DLD1 (cell line): ENCODE measurements at regions not wholly inside any gene's neighbourhood (a gene's known extent, or its start where the extent isn't known, plus 50 kb on each side); places are given as distances from the start of the nearest gene placed in this dataset.

Experiments
- in situ Hi-C: cut with HindIII; loops from 2 replicates; pipeline ENCODE4 v1.10.0; 2017; ENCODE audit warnings: low sequenced_read_pairs

GRCh38 chr12:125193376-125194152 lies 128.3 kb downstream of the AACS start:
- in situ Hi-C loops = no loop called here

- in situ Hi-C loops = no loop called here
Measured at GRCh38 chr12:125194163-125194773, 129.0 kb downstream of the AACS start.

DNA sequence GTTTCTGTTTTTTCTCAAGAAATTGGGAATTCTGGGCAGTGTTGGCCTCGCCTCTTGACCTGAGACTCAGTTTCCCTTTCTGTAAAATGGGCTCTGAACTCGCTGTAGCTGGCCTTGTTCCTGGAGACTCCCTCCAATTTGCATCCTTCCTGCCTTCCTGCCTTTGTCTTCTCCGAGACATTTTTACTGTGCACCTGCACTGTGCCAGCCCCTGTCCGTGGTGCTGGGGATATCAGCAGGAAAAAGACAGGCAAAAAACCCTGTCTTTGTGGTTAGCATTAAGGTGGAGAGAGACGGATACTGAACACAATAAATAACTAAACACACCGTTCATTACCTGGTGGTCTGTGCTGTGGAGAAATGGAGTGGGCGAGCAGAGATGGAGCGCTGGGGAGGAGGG lies 129.8 kb downstream of the AACS start:
- in situ Hi-C loops = no loop called here

DNA sequence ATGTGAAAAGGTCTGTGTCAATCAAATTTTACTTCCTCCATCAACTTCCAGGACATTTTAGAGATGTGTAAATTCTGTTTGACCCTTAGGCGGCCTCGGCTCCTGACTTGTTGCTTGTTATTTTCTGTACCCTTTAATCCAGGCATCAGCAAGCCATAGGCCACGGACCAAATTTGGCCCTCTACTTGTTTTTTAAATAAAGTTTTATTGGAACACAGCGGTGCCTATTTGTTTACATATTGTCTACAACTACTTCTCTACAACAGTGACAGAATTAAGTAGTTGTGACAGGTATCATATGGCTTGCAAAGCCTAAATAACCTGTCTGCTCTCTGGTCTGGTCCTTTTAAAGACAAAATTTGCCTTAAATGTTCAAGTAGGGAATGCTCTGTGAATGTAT lies 132.1 kb downstream of the AACS start:
- in situ Hi-C loops = no loop called here

- in situ Hi-C loops = no loop called here
Measured at GRCh38 chr12:125198652-125199051, 133.4 kb downstream of the AACS start.

GRCh38 chr12:125201090-125201489 lies 135.9 kb downstream of the AACS start:
- in situ Hi-C loops = no loop called here

DNA sequence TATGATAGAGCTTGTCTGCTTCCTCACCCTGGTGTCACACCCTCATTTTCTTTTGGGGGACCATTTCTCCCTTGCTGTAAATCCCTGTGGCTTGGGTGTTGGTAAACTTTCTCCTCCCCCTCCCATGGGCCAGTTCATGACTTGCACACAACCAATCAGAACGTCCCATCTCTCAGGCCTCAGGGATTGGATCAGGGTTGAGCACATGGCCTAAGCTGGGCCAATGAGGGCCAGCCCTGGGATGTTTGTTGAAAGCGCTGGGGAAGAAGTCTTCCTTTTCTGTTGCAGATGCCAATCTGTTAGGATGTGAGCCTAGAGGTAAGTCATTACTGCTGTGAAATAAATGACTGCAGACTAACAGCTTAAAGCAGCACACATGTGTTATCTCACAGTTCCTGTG lies 136.7 kb downstream of the AACS start:
- in situ Hi-C loops = no loop called here

DNA sequence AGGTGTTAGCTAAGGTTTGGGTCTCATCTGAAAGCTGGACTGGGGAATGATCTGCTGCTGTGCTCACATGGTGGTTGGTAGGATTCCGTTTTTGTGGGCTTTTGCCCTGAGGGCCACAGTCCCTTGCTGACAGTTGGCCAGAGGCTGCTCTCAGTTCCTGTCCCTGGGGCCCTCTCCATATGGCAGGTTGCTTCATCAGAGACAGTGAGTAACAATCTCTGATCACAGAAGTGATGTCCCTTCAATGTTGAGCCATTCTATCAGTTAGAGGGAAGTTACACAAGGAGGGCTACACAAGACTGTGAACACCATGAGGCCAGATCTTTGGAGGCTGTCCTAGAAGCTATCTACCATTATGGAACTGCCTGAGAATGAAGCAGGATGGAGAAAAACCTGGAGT lies 137.2 kb downstream of the AACS start:
- in situ Hi-C loops = no loop called here

- in situ Hi-C loops = no loop called here
Measured at GRCh38 chr12:125203145-125203765, 138.0 kb downstream of the AACS start.

GRCh38 chr12:125205386-125205785 lies 140.2 kb downstream of the AACS start:
- in situ Hi-C loops = no loop called here

- in situ Hi-C loops = no loop called here
Measured at GRCh38 chr12:125206711-125207110, 141.5 kb downstream of the AACS start.

- in situ Hi-C loops = no loop called here
Measured at GRCh38 chr12:125208334-125208733, 143.1 kb downstream of the AACS start.

DNA sequence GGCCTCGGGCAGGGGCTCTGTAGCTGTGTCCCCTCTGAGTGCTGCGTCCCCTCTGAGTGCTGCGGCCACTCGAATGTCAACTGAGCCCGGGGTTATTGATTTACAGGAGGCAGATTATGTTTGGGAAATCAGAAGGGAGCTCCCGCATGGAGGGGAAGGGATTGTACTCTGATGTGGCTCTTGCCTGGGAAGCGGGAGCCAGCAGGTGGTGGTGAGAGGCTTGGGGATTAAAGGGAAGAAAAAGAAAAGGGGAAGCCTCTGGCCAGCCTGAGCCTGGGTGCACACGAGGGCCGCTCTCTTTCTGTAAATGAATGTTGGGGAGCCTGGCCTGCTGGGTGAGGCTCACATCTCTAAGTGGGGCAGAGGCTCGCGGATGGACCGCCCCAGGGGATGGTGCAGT lies 143.7 kb downstream of the AACS start:
- in situ Hi-C loops = no loop called here

DNA sequence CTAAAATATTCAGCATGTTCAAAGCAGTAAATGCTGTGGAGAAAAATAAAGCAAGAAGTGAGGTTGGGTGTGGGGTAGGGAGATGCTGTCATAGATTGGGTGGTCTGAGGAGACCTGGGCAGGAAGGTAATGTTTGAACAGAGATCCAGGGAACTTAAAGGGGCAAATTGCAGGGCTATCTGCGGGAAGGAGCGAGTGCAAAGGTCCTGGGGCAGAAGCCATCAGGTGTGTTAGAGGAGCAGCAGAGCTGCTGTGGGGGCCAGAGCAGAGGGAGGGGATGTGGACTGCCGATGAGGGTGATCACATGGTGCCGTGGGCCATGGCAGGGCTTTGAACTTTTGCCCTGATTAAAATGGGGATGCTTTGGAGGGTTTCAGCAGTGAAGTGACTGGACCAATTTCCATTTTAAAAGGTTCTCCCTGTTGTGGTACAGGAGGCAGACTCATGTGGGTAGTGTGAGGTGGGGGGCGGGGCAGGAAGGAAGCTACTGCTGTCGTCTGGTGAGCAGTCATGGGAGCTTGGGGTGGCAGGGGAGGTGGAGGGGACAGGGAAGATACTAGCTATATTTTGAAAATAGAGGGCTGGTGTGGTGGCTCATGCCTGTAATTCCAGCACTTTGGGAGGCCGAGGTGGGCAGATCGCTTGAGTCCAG lies 145.0 kb downstream of the AACS start:
- in situ Hi-C loops = no loop called here

- in situ Hi-C loops = no loop called here
Measured at GRCh38 chr12:125211464-125211863, 146.2 kb downstream of the AACS start.

DNA sequence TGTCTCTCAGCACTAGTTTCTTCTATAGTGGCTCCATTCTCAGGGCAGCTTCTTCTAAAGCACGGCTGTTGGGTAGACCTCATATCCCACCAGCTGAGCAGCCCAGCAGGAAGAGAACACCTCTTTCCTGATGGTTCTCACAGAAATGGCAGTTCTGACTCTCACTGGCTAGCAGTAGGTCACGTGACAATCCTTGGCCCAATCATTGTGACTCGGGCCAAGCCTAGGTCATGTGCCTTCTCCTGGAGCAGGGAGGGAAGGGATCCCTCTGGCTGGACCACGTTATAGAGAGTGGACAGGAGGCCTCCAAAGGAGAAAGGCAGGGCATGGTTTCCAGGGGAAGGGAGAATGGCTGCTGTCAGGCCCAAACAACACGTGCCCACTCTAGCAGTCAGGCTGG lies 149.1 kb downstream of the AACS start:
- in situ Hi-C loops = no loop called here

GRCh38 chr12:125216756-125217155 lies 151.5 kb downstream of the AACS start:
- in situ Hi-C loops = no loop called here

DNA sequence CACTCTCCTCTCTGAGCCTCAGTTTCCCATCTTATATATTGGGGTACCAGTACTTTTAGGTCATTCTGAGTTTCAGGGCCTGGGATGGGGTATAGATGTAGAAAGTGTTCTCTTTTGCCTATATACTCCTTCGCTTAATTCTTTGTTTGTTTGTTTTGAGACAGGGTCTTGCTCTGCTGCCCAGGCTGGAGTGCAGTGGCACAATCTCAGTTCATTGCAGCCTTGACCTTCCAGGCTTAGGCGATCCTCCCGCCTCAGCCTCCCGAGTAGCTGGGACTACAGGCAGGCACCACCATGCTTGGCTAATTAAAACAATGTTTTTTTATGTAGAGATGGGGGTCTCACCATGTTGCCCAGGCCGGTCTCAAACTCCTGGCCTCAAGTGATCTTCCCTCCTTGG lies 152.1 kb downstream of the AACS start:
- in situ Hi-C loops = no loop called here

GRCh38 chr12:125218952-125219351 lies 153.7 kb downstream of the AACS start:
- in situ Hi-C loops = no loop called here

DNA sequence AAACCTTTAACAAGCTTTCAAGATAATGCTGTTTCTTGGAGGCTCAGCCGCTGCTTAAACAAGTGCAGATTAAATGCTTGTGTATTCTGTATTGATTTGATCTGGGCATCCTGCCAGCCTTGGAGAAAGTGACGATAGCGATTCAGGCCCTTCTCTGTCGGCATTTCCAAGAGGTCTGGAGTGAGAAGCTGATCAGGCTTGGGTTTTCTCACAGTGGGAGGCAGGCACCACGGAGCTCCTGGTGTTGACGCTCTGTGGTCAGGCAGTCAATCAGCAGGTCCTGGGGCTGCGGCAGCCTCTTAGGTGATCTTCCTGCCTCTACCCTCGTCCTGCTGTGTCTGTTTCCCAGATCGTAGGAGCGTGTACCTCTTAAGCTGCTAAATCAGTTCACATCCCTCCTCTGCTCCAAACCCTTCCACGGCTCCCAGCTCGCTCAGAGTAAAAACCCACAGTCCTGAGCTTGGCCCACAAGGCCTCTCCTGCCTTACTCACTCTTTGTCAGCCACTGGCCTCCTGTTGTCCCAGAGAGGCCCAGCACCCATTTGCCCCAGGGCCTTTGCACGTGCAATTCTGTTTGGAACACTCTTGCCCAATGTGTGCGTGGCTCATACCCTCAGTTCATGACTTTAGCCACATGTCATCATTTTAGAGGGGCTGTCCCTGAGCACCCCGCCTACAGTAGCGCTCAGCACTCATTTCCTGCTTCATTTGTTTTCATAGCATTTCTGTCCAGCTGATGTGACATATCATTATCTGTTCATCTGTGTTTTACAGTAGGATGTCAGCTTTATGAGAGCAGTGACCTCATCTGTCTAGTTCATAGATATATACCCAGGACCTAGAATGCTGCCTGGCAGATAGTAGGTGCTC lies 155.4 kb downstream of the AACS start:
- in situ Hi-C loops = no loop called here

DNA sequence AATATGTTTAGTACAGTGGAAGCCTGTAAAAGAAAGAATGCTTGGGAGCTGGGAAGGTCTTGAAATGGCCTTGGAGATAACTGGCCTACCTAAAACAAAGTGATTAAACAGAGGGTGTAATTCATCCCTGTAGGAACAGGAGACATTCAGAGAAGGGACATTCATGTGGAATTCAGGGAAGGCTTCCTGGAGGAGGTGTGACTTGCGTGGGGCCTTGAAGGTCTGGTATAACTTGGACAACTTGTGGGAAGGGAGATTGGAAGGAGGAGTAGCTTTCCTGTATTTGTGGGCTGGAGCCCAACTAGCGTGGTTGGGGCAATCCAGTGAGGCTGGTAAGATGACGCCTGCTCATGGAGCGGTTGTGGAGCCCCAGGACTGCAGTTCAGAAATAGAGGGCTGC lies 156.4 kb downstream of the AACS start:
- in situ Hi-C loops = no loop called here
